CD4-positive, alpha-beta memory T cell (primary cell): ENCODE measurements at regions not wholly inside any gene's neighbourhood (a gene's known extent, or its start where the extent isn't known, plus 50 kb on each side); places are given as distances from the start of the nearest gene placed in this dataset.

ENCODE experiments used
- CTCF ChIA-PET: fragments of 350-600 bp; sonication (Branson Sonifier 250); formaldehyde crosslinking; loops from one replicate; lab custom pipeline; 2021; ENCODE audit warnings: inconsistent platforms; ENCODE audit not compliant: partially characterized antibody; lab: Charles Lee
- POLR2A ChIA-PET: fragments of 350-600 bp; sonication (Branson Sonifier 250); formaldehyde crosslinking; loops from one replicate; lab custom pipeline; 2021; ENCODE audit not compliant: partially characterized antibody; lab: Charles Lee
- DNase-seq, 5 donors: peaks; one replicate each; pipeline versions ENCODE4 v3.0.0 to v3.0.0-alpha.2; 2020 to 2022; ENCODE audit warnings: mixed read lengths in 1 of 5
- H3K27ac ChIP-seq: one replicate; pipeline ENCODE4 v1.7.0; 2013; ENCODE audit warnings: low read depth, low read length
- H3K27me3 ChIP-seq: 2 replicates; pipeline ENCODE4 v1.7.0; 2013; ENCODE audit warnings: mild to moderate bottlenecking, low read length, moderate library complexity; ENCODE audit not compliant: insufficient read depth
- H3K36me3 ChIP-seq: 2 replicates; pipeline ENCODE4 v1.7.0; 2013; ENCODE audit warnings: mild to moderate bottlenecking, low read length, moderate library complexity; ENCODE audit not compliant: insufficient read depth
- H3K4me1 ChIP-seq: 2 replicates; pipeline ENCODE4 v1.7.0; 2013; ENCODE audit warnings: mild to moderate bottlenecking, low read length, moderate library complexity; ENCODE audit not compliant: insufficient read depth
- H3K4me3 ChIP-seq, 2 donors: one replicate each; pipeline ENCODE4 v1.7.0; 2013; ENCODE audit warnings: low read length in 2 of 2, mild to moderate bottlenecking in 1 of 2
- H3K9me3 ChIP-seq, 2 donors: one replicate each; pipeline ENCODE4 v1.7.0; 2013; ENCODE audit warnings: low read length in 2 of 2, control low read depth in 1 of 2; ENCODE audit not compliant: control insufficient read depth in 1 of 2
- H3K27ac Mint-ChIP-seq, 7 donors: one replicate each; pipeline ENCODE4 v1.8.0; 2020 to 2021; ENCODE audit warnings: mixed read lengths in 7 of 7, mild to moderate bottlenecking in 6 of 7, inconsistent platforms in 3 of 7, moderate library complexity in 3 of 7
- H3K27me3 Mint-ChIP-seq, 2 donors: one replicate each; pipeline ENCODE4 v1.8.0; 2020 to 2021; ENCODE audit warnings: mixed read lengths in 2 of 2
- H3K36me3 Mint-ChIP-seq, 2 donors: one replicate each; pipeline ENCODE4 v1.8.0; 2020 to 2021; ENCODE audit warnings: mixed read lengths in 2 of 2, inconsistent platforms in 1 of 2, mild to moderate bottlenecking in 1 of 2
- H3K4me1 Mint-ChIP-seq, 4 donors: one replicate each; pipeline ENCODE4 v1.8.0; 2020 to 2021; ENCODE audit warnings: mixed read lengths in 4 of 4, mild to moderate bottlenecking in 1 of 4
- H3K4me3 Mint-ChIP-seq, 8 donors: one replicate each; pipeline ENCODE4 v1.8.0; 2020 to 2021; ENCODE audit warnings: mixed read lengths in 8 of 8, mild to moderate bottlenecking in 7 of 8, moderate library complexity in 6 of 8, inconsistent platforms in 3 of 8
- H3K9me3 Mint-ChIP-seq, 8 donors: one replicate each; pipeline ENCODE4 v1.8.0; 2020 to 2021; ENCODE audit warnings: mixed read lengths in 8 of 8, mild to moderate bottlenecking in 5 of 8, inconsistent platforms in 3 of 8, moderate library complexity in 1 of 8
- intact Hi-C: fragments of 100-400 bp; cut with micrococcal nuclease; formaldehyde crosslinking; loops from one replicate; pipeline ENCODE4 v1.15.1; 2023

DNA sequence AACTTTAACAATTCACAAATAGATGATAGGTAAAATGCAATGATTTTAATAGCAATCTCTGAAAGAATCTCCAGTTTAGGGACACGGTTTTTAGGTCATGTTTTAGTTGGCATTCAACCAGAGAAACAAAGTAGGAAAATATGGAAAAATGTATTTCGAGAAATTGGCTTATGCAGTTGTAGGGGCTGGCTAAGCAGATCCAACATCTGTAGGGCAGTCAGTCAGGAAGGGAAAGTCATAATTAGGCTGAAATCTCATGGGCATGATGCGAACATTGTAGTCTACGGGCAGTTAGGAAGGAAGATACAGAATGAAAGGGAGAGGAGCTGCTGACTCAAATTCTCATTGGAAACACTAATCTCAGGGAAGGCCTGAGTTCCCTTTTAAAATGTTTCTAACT is 1276.0 kb upstream of the ADGRL4 start:
- no peaks in the 10 kb centered on the region for H3K36me3 Mint-ChIP-seq
- intact Hi-C loops = no loop called here
- Histone ChIP-seq H3K36me3 (no peaks in the 10 kb centered on the region), H3K4me3 (no peak overlapping the region), H3K9me3 (no peaks in the 10 kb centered on the region), H3K27me3 (no peaks in the 10 kb centered on the region), H3K27ac (no peak overlapping the region), H3K4me1 (no peaks in the 10 kb centered on the region)
- no peak overlapping the region for H3K4me3 Mint-ChIP-seq
- H3K4me1 Mint-ChIP-seq = no peaks in the 10 kb centered on the region
- H3K27me3 Mint-ChIP-seq = no peaks in the 10 kb centered on the region
- DNase-seq = no peak
- ChIA-PET POLR2A (no interaction called here), CTCF (no interaction called here)
- H3K9me3 Mint-ChIP-seq = peaks cover 8 to 31% (median 12%) of the 10 kb centered on the region in 8 donors
- H3K27ac Mint-ChIP-seq = no peak overlapping the region

GRCh38 chr1:80278936-80279335 is 1272.4 kb upstream of the ADGRL4 start:
- no peaks in the 10 kb centered on the region for H3K27me3 Mint-ChIP-seq
- no peaks in the 10 kb centered on the region for H3K27me3 ChIP-seq
- no peak for DNase-seq
- H3K4me3 Mint-ChIP-seq = no peak overlapping the region
- ChIA-PET POLR2A (no interaction called here), CTCF (no interaction called here)
- no peak overlapping the region for H3K27ac ChIP-seq
- intact Hi-C loops = no loop called here
- H3K4me1 ChIP-seq = no peaks in the 10 kb centered on the region
- H3K36me3 Mint-ChIP-seq = no peaks in the 10 kb centered on the region
- peaks cover 5 to 19% (median 10%) of the 10 kb centered on the region in 8 donors for H3K9me3 Mint-ChIP-seq
- H3K27ac Mint-ChIP-seq = no peak overlapping the region
- no peaks in the 10 kb centered on the region for H3K4me1 Mint-ChIP-seq
- no peaks in the 10 kb centered on the region for H3K9me3 ChIP-seq
- H3K4me3 ChIP-seq = no peak overlapping the region
- H3K36me3 ChIP-seq = no peaks in the 10 kb centered on the region

GRCh38 chr1:80274256-80274655 is 1267.7 kb upstream of the ADGRL4 start:
- ChIA-PET POLR2A (no interaction called here), CTCF (no interaction called here)
- Histone ChIP-seq H3K36me3 (no peaks in the 10 kb centered on the region), H3K4me3 (no peak overlapping the region), H3K27me3 (no peaks in the 10 kb centered on the region), H3K4me1 (no peaks in the 10 kb centered on the region), H3K27ac (no peak overlapping the region), H3K9me3 (no peaks in the 10 kb centered on the region)
- no peak overlapping the region for H3K4me3 Mint-ChIP-seq
- intact Hi-C loops = no loop called here
- no peaks in the 10 kb centered on the region for H3K27me3 Mint-ChIP-seq
- H3K9me3 Mint-ChIP-seq = peaks cover 0 to 13% (median 5%) of the 10 kb centered on the region in 8 donors
- no peak for DNase-seq
- H3K4me1 Mint-ChIP-seq = no peaks in the 10 kb centered on the region
- H3K36me3 Mint-ChIP-seq = no peaks in the 10 kb centered on the region
- H3K27ac Mint-ChIP-seq = no peak overlapping the region

- intact Hi-C loops = no loop called here
- Histone ChIP-seq H3K27me3 (no peaks in the 10 kb centered on the region), H3K9me3 (no peaks in the 10 kb centered on the region), H3K4me3 (no peak overlapping the region), H3K27ac (no peak overlapping the region), H3K36me3 (no peaks in the 10 kb centered on the region), H3K4me1 (no peaks in the 10 kb centered on the region)
- ChIA-PET CTCF (no interaction called here), POLR2A (no interaction called here)
- no peak for DNase-seq
- H3K27me3 Mint-ChIP-seq = no peaks in the 10 kb centered on the region
- no peaks in the 10 kb centered on the region for H3K36me3 Mint-ChIP-seq
- peaks cover 0 to 13% (median 4%) of the 10 kb centered on the region in 8 donors for H3K9me3 Mint-ChIP-seq
- no peak overlapping the region for H3K4me3 Mint-ChIP-seq
- no peaks in the 10 kb centered on the region for H3K4me1 Mint-ChIP-seq
- H3K27ac Mint-ChIP-seq = no peak overlapping the region
Measured at GRCh38 chr1:80272495-80272894, 1266.0 kb upstream of the ADGRL4 start.

GRCh38 chr1:80258659-80259058 is 1252.1 kb upstream of the ADGRL4 start:
- H3K36me3 ChIP-seq = no peaks in the 10 kb centered on the region
- POLR2A ChIA-PET = no interaction called here
- no peaks in the 10 kb centered on the region for H3K4me1 Mint-ChIP-seq
- CTCF ChIA-PET = no interaction called here
- H3K4me3 Mint-ChIP-seq = no peak overlapping the region
- intact Hi-C loops = no loop called here
- H3K4me3 ChIP-seq = no peak overlapping the region
- H3K36me3 Mint-ChIP-seq = no peaks in the 10 kb centered on the region
- DNase-seq = no peak
- H3K27ac Mint-ChIP-seq = no peak overlapping the region
- H3K4me1 ChIP-seq = no peaks in the 10 kb centered on the region
- no peak overlapping the region for H3K27ac ChIP-seq
- no peaks in the 10 kb centered on the region for H3K27me3 ChIP-seq
- peaks cover 0 to 3% of the 10 kb centered on the region in 2 donors for H3K9me3 ChIP-seq
- peaks cover 0 to 37% (median 23%) of the 10 kb centered on the region in 8 donors for H3K9me3 Mint-ChIP-seq
- no peaks in the 10 kb centered on the region for H3K27me3 Mint-ChIP-seq

- H3K9me3 Mint-ChIP-seq = peaks cover 0 to 22% (median 6%) of the 10 kb centered on the region in 8 donors
- no peak overlapping the region for H3K4me3 Mint-ChIP-seq
- H3K36me3 ChIP-seq = no peaks in the 10 kb centered on the region
- no peak overlapping the region for H3K27ac ChIP-seq
- no peak overlapping the region for H3K4me3 ChIP-seq
- H3K27ac Mint-ChIP-seq = no peak overlapping the region
- no peaks in the 10 kb centered on the region for H3K27me3 Mint-ChIP-seq
- no peaks in the 10 kb centered on the region for H3K4me1 Mint-ChIP-seq
- H3K4me1 ChIP-seq = no peaks in the 10 kb centered on the region
- intact Hi-C loops = no loop called here
- no peaks in the 10 kb centered on the region for H3K9me3 ChIP-seq
- no peaks in the 10 kb centered on the region for H3K36me3 Mint-ChIP-seq
- DNase-seq = no peak
- ChIA-PET POLR2A (no interaction called here), CTCF (no interaction called here)
- H3K27me3 ChIP-seq = no peaks in the 10 kb centered on the region
Measured at GRCh38 chr1:80251591-80251990, 1245.1 kb upstream of the ADGRL4 start.

GRCh38 chr1:80251171-80251570 is 1244.6 kb upstream of the ADGRL4 start:
- no peaks in the 10 kb centered on the region for H3K27me3 ChIP-seq
- Mint-ChIP-seq H3K27ac (no peak overlapping the region), H3K4me1 (no peaks in the 10 kb centered on the region), H3K36me3 (no peaks in the 10 kb centered on the region), H3K27me3 (no peaks in the 10 kb centered on the region), H3K9me3 (peaks cover 0 to 22% (median 6%) of the 10 kb centered on the region in 8 donors), H3K4me3 (no peak overlapping the region)
- ChIA-PET CTCF (no interaction called here), POLR2A (no interaction called here)
- H3K9me3 ChIP-seq = no peaks in the 10 kb centered on the region
- no peak for DNase-seq
- intact Hi-C loops = no loop called here
- no peaks in the 10 kb centered on the region for H3K4me1 ChIP-seq
- H3K36me3 ChIP-seq = no peaks in the 10 kb centered on the region
- no peak overlapping the region for H3K4me3 ChIP-seq
- no peak overlapping the region for H3K27ac ChIP-seq

DNA sequence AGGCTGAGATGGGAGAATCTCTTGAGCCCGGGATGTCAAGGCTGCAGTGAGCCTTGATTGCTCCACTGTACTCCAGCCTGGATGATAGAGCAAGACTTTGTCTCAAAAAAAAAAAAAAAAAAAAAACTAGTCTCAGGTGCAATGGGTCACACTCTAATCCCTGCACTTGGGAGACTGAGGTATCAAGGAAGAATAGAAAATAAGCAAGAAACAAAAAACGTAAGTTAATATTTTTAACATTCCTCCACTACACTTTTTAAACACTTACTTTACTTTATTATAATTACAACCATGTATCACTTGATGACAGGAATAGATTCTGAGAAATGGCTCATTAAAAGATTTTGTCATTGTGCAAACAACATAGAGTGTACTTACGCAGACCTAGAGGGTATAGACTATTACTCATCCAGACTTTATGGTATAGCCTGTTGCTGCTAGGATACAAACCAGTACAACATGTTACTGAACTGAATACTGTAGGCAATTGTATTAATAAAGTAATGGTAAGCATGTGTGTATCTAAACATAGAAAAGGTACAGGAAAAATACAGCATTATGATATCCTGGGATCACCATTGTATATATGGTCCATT is 1244.1 kb upstream of the ADGRL4 start:
- H3K9me3 Mint-ChIP-seq = peaks cover 0 to 23% (median 6%) of the 10 kb centered on the region in 8 donors
- Histone ChIP-seq H3K27ac (no peak overlapping the region), H3K4me1 (no peaks in the 10 kb centered on the region), H3K27me3 (no peaks in the 10 kb centered on the region), H3K9me3 (no peaks in the 10 kb centered on the region), H3K36me3 (no peaks in the 10 kb centered on the region), H3K4me3 (no peak overlapping the region)
- no peaks in the 10 kb centered on the region for H3K36me3 Mint-ChIP-seq
- ChIA-PET POLR2A (no interaction called here), CTCF (no interaction called here)
- no peaks in the 10 kb centered on the region for H3K4me1 Mint-ChIP-seq
- DNase-seq = no peak
- H3K4me3 Mint-ChIP-seq = no peak overlapping the region
- intact Hi-C loops = no loop called here
- no peaks in the 10 kb centered on the region for H3K27me3 Mint-ChIP-seq
- H3K27ac Mint-ChIP-seq = no peak overlapping the region
